GM19023 (cell line): ENCODE measurements at regions not wholly inside any gene's neighbourhood (a gene's known extent, or its start where the extent isn't known, plus 50 kb on each side); places are given as distances from the start of the nearest gene placed in this dataset.
"Not testable (repeated sequence)": the region's sequence is repeated elsewhere in the genome, so short reads cannot be mapped to it uniquely, and the experiment has no call there.

Experiments used
- ATAC-seq: cut with Tn5 transposase; IDR thresholded peaks from one replicate; pipeline ENCODE4 v1.9.1; 2021; ENCODE audit warnings: mild to moderate bottlenecking, moderate library complexity; ENCODE audit not compliant: unreplicated experiment

- no peak for ATAC-seq
Measured at GRCh38 chr6:145276756-145277155, 458.6 kb downstream of the EPM2A start.

- ATAC-seq = no peak
Measured at GRCh38 chr6:145277358-145278086, 457.8 kb downstream of the EPM2A start.

GRCh38 chr6:145278163-145278807 lies 457.0 kb downstream of the EPM2A start:
- no peak for ATAC-seq

GRCh38 chr6:145279551-145279950 lies 455.8 kb downstream of the EPM2A start:
- no peak for ATAC-seq

- ATAC-seq = no peak
Measured at GRCh38 chr6:145279993-145280392, 455.3 kb downstream of the EPM2A start.

GRCh38 chr6:145283209-145283608 lies 452.1 kb downstream of the EPM2A start:
- not testable (repeated sequence) for ATAC-seq

- ATAC-seq = no peak
Measured at GRCh38 chr6:145283856-145284255, 451.5 kb downstream of the EPM2A start.

- no peak for ATAC-seq
Measured at GRCh38 chr6:145286916-145287315, 448.4 kb downstream of the EPM2A start.

GRCh38 chr6:145289573-145289972 lies 445.7 kb downstream of the EPM2A start:
- ATAC-seq = no peak

GRCh38 chr6:145290122-145290521 lies 445.2 kb downstream of the EPM2A start:
- ATAC-seq = no peak

- no peak for ATAC-seq
Measured at GRCh38 chr6:145292066-145292465, 443.3 kb downstream of the EPM2A start.

- no peak for ATAC-seq
Measured at GRCh38 chr6:145294942-145295341, 440.4 kb downstream of the EPM2A start.

GRCh38 chr6:145295746-145296145 lies 439.6 kb downstream of the EPM2A start:
- no peak for ATAC-seq

GRCh38 chr6:145305670-145306069 lies 429.6 kb downstream of the EPM2A start:
- ATAC-seq = no peak

- no peak for ATAC-seq
Measured at GRCh38 chr6:145306489-145306888, 428.8 kb downstream of the EPM2A start.

GRCh38 chr6:145309842-145310535 lies 425.3 kb downstream of the EPM2A start:
- no peak for ATAC-seq

- no peak for ATAC-seq
Measured at GRCh38 chr6:145312481-145312880, 422.8 kb downstream of the EPM2A start.

GRCh38 chr6:145313041-145313855 lies 422.1 kb downstream of the EPM2A start:
- no peak for ATAC-seq

- no peak for ATAC-seq
Measured at GRCh38 chr6:145315982-145316600, 419.2 kb downstream of the EPM2A start.

- ATAC-seq = no peak
Measured at GRCh38 chr6:145318952-145319351, 416.4 kb downstream of the EPM2A start.

GRCh38 chr6:145319605-145320004 lies 415.7 kb downstream of the EPM2A start:
- no peak for ATAC-seq
